Right lobe of liver (tissue), 6 donors: ENCODE measurements at regions not wholly inside any gene's neighbourhood (a gene's known extent, or its start where the extent isn't known, plus 50 kb on each side); places are given as distances from the start of the nearest gene placed in this dataset.

Experiments used
- ATAC-seq, 4 donors: fragments of 200-7000 bp; cut with Tn5 transposase; one replicate each; pipeline ENCODE4 v1.9.1; 2020; ENCODE audit warnings: mild to moderate bottlenecking in 4 of 4, moderate library complexity in 4 of 4
- DNase-seq, 3 donors: peaks; one replicate each; pipeline ENCODE4 v3.0.0-alpha.2; 2020
- H3K27ac ChIP-seq, 3 donors: fragments of 200-600 bp; one replicate each; pipeline ENCODE4 v1.8.0; 2022
- H3K27me3 ChIP-seq, 2 donors: fragments of 200-600 bp; one replicate each; pipeline ENCODE4 v1.8.0; 2022
- H3K36me3 ChIP-seq, 4 donors: fragments of 200-600 bp; sonication (generic) in 1 of 4; one replicate each; pipeline versions ENCODE4 v1.5.1 to v1.8.0; 2017 to 2022; ENCODE audit warnings: control low read depth in 1 of 4
- H3K4me1 ChIP-seq, 4 donors: fragments of 200-600 bp; sonication (generic) in 1 of 4; one replicate each; pipeline versions ENCODE4 v1.5.1 to v1.8.0; 2017 to 2022; ENCODE audit warnings: control low read depth in 1 of 4
- H3K4me3 ChIP-seq, 3 donors: fragments of 200-600 bp; one replicate each; pipeline ENCODE4 v1.8.0; 2022
- H3K9me3 ChIP-seq, 4 donors: fragments of 200-600 bp; sonication (generic) in 1 of 4; one replicate each; pipeline versions ENCODE4 v1.5.1 to v1.8.0; 2017 to 2022; ENCODE audit warnings: control low read depth in 1 of 4
- POLR2A ChIP-seq: fragments of 450-650 bp; IDR thresholded peaks from one replicate; pipeline ENCODE4 v1.6.1; 2017; ENCODE audit warnings: antibody characterized with exemption, mild to moderate bottlenecking
- WGBS: methylation state at CpG from one replicate; pipeline ENCODE4 v1.1.6; 2018; ENCODE audit warnings: low coverage, low lambda C conversion rate; ENCODE audit not compliant: insufficient coverage; ENCODE audit errors: missing lambda C conversion rate; 5-methylcytosine and 5-hydroxymethylcytosine counted together
- intact Hi-C, 2 donors: fragments of 100-400 bp; cut with DNase I; formaldehyde crosslinking; loops; one replicate each; pipeline versions ENCODE4 v1.11.2 to v1.14.1; 2022
- TF ChIP-seq, protein P1 (sequence below), 4 donors: fragments of 200-600 bp in 3 of 4; fragments of 450-650 bp in 1 of 4; IDR thresholded peaks; one replicate each; pipeline versions ENCODE4 v1.5.1 to v1.8.0; 2016 to 2022; ENCODE audit warnings: antibody characterized with exemption in 4 of 4, mild to moderate bottlenecking in 2 of 4
- donor health status: DM: no; HTN: yes; CAD: no.
- donor health status: DM: no; HTN: no; CAD: no.
- donor health status: DM: no; HTN: no; CAD: no.
- donor health status: DM: no; HTN: yes; CAD: no.
- donor health status: DM: no; HTN: yes; CAD: no.

- intact Hi-C loops: no loop called here
Observed at GRCh38 chr1:14263225-14263624, 335.3 kb upstream of the KAZN start.

DNA sequence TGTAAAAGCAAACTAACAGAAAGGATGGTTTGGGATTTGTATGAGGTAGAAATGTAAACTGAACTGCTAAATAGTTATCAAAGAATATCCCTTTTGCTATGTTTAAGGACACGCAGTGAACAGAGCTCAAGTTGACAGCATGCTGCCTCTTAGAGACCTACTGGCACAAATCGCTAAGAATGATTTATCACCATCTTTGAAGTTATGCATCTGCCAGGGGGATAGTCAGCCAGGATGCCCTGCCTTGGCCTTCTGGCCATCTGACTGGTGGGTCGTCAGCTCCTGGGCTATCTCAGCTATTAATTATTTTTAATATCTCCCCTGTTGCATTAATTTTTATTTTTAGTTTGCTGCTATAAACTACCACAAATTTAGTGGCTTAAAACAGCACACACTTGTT, 334.8 kb upstream of the KAZN start:
- Histone ChIP-seq H3K9me3 (no peaks in the 10 kb centered on the region), H3K36me3 (no peaks in the 10 kb centered on the region), H3K4me1 (no peaks in the 10 kb centered on the region), H3K4me3 (no peak overlapping the region), H3K27ac (no peak overlapping the region), H3K27me3 (peaks cover 0 to 7% of the 10 kb centered on the region in 2 donors)
- TF ChIP-seq POLR2A: no peak
- TF ChIP-seq, protein P1, sequence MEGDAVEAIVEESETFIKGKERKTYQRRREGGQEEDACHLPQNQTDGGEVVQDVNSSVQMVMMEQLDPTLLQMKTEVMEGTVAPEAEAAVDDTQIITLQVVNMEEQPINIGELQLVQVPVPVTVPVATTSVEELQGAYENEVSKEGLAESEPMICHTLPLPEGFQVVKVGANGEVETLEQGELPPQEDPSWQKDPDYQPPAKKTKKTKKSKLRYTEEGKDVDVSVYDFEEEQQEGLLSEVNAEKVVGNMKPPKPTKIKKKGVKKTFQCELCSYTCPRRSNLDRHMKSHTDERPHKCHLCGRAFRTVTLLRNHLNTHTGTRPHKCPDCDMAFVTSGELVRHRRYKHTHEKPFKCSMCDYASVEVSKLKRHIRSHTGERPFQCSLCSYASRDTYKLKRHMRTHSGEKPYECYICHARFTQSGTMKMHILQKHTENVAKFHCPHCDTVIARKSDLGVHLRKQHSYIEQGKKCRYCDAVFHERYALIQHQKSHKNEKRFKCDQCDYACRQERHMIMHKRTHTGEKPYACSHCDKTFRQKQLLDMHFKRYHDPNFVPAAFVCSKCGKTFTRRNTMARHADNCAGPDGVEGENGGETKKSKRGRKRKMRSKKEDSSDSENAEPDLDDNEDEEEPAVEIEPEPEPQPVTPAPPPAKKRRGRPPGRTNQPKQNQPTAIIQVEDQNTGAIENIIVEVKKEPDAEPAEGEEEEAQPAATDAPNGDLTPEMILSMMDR (IDR thresholded peaks at IDR 0.05): no peak
- ATAC-seq (no peak), DNase-seq (no peak)
- WGBS: 34% methylated on average over 3 of the region's 3 CpGs
- intact Hi-C loops: no loop called here

More at GRCh38 chr1:14263225-14263624, 335.3 kb upstream of the KAZN start:
- no peaks in the 10 kb centered on the region for H3K36me3 ChIP-seq
- 23% methylated on average over 3 of the region's 3 CpGs for WGBS
- no peak overlapping the region for H3K4me3 ChIP-seq
- DNase-seq (no peak), ATAC-seq (no peak)
- H3K27me3 ChIP-seq: peaks cover 0 to 7% of the 10 kb centered on the region in 2 donors
- H3K27ac ChIP-seq: no peak overlapping the region
- TF ChIP-seq POLR2A: no peak
- TF ChIP-seq, protein P1 (IDR thresholded peaks at IDR 0.05): no peak
- no peaks in the 10 kb centered on the region for H3K9me3 ChIP-seq
- no peaks in the 10 kb centered on the region for H3K4me1 ChIP-seq

DNA sequence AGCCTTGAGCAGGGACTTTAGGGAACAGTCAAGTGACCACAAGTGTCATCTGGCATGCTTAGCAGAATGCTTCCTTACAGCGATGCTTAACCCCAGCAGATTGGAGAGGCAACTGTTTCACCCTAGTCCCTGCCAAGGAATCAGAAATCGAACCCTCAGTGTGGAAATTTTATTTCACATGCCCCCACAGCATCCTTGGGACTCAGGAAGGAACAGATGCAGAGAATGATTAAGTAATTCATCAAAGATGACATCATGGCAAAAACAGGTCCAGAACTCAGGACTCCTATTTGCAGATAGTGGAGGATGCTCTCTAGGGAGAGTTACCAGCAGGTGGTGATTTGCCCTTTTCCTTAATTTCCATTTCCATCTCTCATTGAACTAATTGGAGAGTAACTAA, 333.0 kb upstream of the KAZN start:
- DNase-seq: no peak
- no peaks in the 10 kb centered on the region for H3K4me1 ChIP-seq
- intact Hi-C loops: no loop called here
- H3K4me3 ChIP-seq: no peak overlapping the region
- TF ChIP-seq, protein P1 (IDR thresholded peaks at IDR 0.05): no peak
- no peak for TF ChIP-seq POLR2A
- WGBS: 28% methylated on average over 2 of the region's 2 CpGs
- H3K27ac ChIP-seq: no peak overlapping the region
- ATAC-seq: no peak
- H3K27me3 ChIP-seq: peaks cover 0 to 7% of the 10 kb centered on the region in 2 donors
- no peaks in the 10 kb centered on the region for H3K9me3 ChIP-seq
- H3K36me3 ChIP-seq: no peaks in the 10 kb centered on the region

- WGBS: 56% methylated on average over 2 of the region's 2 CpGs
- Histone ChIP-seq H3K36me3 (no peaks in the 10 kb centered on the region), H3K9me3 (no peaks in the 10 kb centered on the region), H3K27me3 (no peaks in the 10 kb centered on the region), H3K4me3 (no peak overlapping the region), H3K27ac (no peak overlapping the region), H3K4me1 (no peaks in the 10 kb centered on the region)
- intact Hi-C loops: no loop called here
- TF ChIP-seq, protein P1 (IDR thresholded peaks at IDR 0.05): no peak
- no peak for TF ChIP-seq POLR2A
- ATAC-seq: no peak
- no peak for DNase-seq
Observed at GRCh38 chr1:14267991-14268390, 330.5 kb upstream of the KAZN start.

- Histone ChIP-seq H3K9me3 (no peaks in the 10 kb centered on the region), H3K36me3 (no peaks in the 10 kb centered on the region), H3K4me1 (no peaks in the 10 kb centered on the region), H3K27me3 (no peaks in the 10 kb centered on the region), H3K27ac (no peak overlapping the region), H3K4me3 (no peak overlapping the region)
- DNase-seq: no peak
- no peak for ATAC-seq
- no peak for TF ChIP-seq POLR2A
- TF ChIP-seq, protein P1 (IDR thresholded peaks at IDR 0.05): no peak
- 90% methylated on average over 7 of the region's 7 CpGs for WGBS
- intact Hi-C loops: no loop called here
Observed at GRCh38 chr1:14270821-14271220, 327.7 kb upstream of the KAZN start.
